HG03521 (cell line): ENCODE measurements at regions not wholly inside any gene's neighbourhood (a gene's known extent, or its start where the extent isn't known, plus 50 kb on each side); places are given as distances from the start of the nearest gene placed in this dataset.

Experiments used
- ATAC-seq: cut with Tn5 transposase; IDR thresholded peaks from one replicate; pipeline ENCODE4 v1.9.1; 2021; ENCODE audit warnings: mild to moderate bottlenecking, moderate library complexity; ENCODE audit not compliant: unreplicated experiment

DNA sequence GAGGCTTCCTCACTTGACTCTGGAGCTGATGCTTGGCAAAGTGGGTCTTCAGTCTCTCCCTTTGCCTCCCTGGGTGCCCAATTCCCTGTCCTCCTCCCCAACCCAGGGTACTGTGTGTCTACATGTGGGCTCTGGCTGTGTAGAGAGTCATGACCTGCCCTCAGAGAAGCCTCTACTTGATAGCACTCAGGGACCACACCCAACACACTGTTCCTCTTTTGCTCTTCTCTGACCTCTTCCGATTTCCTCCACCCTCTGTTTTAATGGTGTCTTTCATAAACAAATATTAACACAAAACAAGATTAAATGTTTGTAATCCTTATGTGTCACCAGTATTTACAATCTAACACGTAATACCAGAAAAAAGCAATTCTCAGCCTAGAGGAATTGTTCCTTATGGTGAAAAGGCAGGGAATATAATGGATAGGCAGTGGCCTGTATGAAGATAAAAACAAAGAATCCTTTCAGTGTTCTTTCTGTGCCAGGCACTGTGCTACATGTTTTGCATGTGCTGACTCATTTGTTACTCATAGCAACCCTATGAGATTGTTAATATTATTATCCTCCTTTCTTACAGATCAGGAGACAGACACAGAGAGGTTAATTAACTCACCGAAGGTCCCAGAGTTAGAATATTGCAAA is 58.2 kb downstream of the HSD3B1 start:
- peak; percentile 56 for ATAC-seq

- ATAC-seq: no peak
Measured at GRCh38 chr1:119569095-119569494, 62.1 kb downstream of the HSD3B1 start.
